ENCODE measurements at regions not wholly inside any gene's neighbourhood (a gene's known extent, or its start where the extent isn't known, plus 50 kb on each side); places are given as distances from the start of the nearest gene placed in this dataset.

- TF ChIP-seq ZFP3 (CRISPR knock-in tag; IDR thresholded peaks at IDR 0.05) (no peak), GLIS3 (CRISPR knock-in tag; IDR thresholded peaks at IDR 0.05) (no peak), ARNTL (CRISPR knock-in tag; IDR thresholded peaks at IDR 0.05; ENCODE audit: borderline replicate concordance, low read depth) (no peak), RARB (CRISPR knock-in tag; IDR thresholded peaks at IDR 0.05) (no peak), ZNF565 (CRISPR knock-in tag; conservative IDR thresholded peaks at IDR 0.05; ENCODE audit: low read depth) (no peak)
- ATAC-seq: peak; percentile 40
Observed at GRCh38 chr18:73777356-73778031, 370.1 kb downstream of the FBXO15 start.

DNA sequence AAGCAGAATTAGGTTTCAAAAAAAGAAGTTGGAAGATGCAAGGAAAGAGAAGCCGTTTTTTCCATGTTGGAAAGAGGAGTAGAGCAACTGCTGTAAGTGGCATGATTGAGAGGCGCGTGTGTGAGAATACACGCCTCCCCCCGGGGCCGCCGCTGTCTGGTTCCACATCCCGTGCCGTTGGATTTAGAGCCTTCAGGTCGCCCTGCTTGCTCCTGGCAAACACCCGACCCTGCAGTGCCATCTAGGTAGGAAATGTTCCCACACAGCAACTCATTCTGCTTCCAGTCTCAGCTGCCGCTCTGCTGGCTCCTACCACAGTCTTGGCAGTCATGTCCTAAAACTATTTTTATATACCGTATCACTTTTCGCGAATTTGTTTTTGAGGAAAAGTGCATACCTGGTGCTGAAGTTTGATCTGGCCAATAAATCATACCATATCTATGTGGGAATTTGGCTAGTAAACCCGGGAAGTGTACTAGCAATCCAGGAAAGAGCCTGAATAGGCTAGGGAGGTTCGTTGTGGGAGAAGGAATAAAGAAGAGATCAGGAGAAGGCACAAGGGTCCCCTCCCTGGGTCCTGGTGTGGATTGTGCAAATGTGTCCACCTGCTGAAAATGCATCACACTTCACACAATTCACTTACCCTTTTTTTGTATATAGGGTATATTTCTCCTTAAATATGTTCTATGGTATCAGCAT, 372.7 kb downstream of the FBXO15 start:
- peak; percentile 95 for ATAC-seq
- TF ChIP-seq BACH2 (CRISPR knock-in tag; IDR thresholded peaks at IDR 0.05; ENCODE audit: borderline replicate concordance) (no peak), ZFP3 (CRISPR knock-in tag; IDR thresholded peaks at IDR 0.05) (no peak), ARNTL (CRISPR knock-in tag; IDR thresholded peaks at IDR 0.05; ENCODE audit: borderline replicate concordance, low read depth) (no peak), PATZ1 (CRISPR knock-in tag; IDR thresholded peaks at IDR 0.05; ENCODE audit: borderline replicate concordance) (no peak), ZC3H10 (CRISPR knock-in tag; IDR thresholded peaks at IDR 0.05) (no peak), ISL1 (CRISPR knock-in tag; IDR thresholded peaks at IDR 0.05) (no peak), OSR1 (CRISPR knock-in tag; IDR thresholded peaks at IDR 0.05) (no peak), TSHZ2 (CRISPR knock-in tag; IDR thresholded peaks at IDR 0.05) (no peak), ZNF8 (CRISPR knock-in tag; IDR thresholded peaks at IDR 0.05) (no peak)

GRCh38 chr18:73768043-73768442, 379.6 kb downstream of the FBXO15 start:
- TF ChIP-seq ZFP30 (CRISPR knock-in tag; IDR thresholded peaks at IDR 0.05) (no peak), ISL1 (CRISPR knock-in tag; IDR thresholded peaks at IDR 0.05) (no peak), ZNF70 (CRISPR knock-in tag; IDR thresholded peaks at IDR 0.05) (no peak), ZNF8 (CRISPR knock-in tag; IDR thresholded peaks at IDR 0.05) (no peak), PATZ1 (CRISPR knock-in tag; IDR thresholded peaks at IDR 0.05; ENCODE audit: borderline replicate concordance) (no peak), BACH2 (CRISPR knock-in tag; IDR thresholded peaks at IDR 0.05; ENCODE audit: borderline replicate concordance) (no peak), TOX (CRISPR knock-in tag; IDR thresholded peaks at IDR 0.05; ENCODE audit: borderline replicate concordance) (no peak), ESRRG (CRISPR knock-in tag; IDR thresholded peaks at IDR 0.05) (no peak)
- TF ChIP-seq, protein P1, sequence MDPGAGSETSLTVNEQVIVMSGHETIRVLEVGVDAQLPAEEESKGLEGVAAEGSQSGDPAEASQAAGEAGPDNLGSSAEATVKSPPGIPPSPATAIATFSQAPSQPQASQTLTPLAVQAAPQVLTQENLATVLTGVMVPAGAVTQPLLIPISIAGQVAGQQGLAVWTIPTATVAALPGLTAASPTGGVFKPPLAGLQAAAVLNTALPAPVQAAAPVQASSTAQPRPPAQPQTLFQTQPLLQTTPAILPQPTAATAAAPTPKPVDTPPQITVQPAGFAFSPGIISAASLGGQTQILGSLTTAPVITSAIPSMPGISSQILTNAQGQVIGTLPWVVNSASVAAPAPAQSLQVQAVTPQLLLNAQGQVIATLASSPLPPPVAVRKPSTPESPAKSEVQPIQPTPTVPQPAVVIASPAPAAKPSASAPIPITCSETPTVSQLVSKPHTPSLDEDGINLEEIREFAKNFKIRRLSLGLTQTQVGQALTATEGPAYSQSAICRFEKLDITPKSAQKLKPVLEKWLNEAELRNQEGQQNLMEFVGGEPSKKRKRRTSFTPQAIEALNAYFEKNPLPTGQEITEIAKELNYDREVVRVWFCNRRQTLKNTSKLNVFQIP (CRISPR knock-in tag; IDR thresholded peaks at IDR 0.05; ENCODE audit: borderline replicate concordance, low read depth): no peak
- no peak for ATAC-seq

DNA sequence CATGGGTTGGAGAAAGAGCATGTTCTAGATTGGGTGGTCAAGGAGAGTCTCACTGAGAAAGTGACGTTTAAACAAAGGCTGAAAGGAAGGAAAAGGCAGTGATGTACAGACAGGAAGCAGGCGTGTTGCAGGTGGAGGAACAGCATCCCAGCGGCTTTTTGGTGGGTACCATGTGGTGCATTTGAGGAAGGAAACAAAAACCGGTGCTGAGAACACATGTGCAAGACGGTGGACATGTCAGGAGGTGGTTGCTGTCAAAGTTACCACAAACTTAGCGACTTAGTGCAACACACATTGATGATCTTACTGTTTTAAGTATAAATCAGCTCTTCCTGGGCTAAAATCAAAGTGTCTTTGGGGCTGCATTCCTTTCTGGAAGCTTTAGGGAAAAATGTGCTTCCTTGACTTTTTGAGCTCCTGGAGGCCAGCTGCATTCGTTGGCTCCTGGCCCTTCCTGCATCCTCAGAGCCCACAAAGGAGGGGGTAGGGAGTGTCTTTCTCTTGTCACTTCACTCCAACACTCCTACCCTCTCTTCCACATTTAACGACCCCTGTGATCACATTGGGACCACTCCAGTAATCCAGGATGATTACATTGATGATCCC, 380.6 kb downstream of the FBXO15 start:
- peak; percentile 19; the same call in 1 of the 3 replicates for ATAC-seq
- TF ChIP-seq PPARA (CRISPR knock-in tag; IDR thresholded peaks at IDR 0.05; ENCODE audit: borderline replicate concordance): no peak
- no peak for TF ChIP-seq CSDC2 (CRISPR knock-in tag; IDR thresholded peaks at IDR 0.05)
- TF ChIP-seq SNAI2 (CRISPR knock-in tag; IDR thresholded peaks at IDR 0.05): no peak
- TF ChIP-seq TOX (CRISPR knock-in tag; IDR thresholded peaks at IDR 0.05; ENCODE audit: borderline replicate concordance): no peak
- TF ChIP-seq ARNTL (CRISPR knock-in tag; IDR thresholded peaks at IDR 0.05; ENCODE audit: borderline replicate concordance, low read depth): no peak
- TF ChIP-seq, protein P2, sequence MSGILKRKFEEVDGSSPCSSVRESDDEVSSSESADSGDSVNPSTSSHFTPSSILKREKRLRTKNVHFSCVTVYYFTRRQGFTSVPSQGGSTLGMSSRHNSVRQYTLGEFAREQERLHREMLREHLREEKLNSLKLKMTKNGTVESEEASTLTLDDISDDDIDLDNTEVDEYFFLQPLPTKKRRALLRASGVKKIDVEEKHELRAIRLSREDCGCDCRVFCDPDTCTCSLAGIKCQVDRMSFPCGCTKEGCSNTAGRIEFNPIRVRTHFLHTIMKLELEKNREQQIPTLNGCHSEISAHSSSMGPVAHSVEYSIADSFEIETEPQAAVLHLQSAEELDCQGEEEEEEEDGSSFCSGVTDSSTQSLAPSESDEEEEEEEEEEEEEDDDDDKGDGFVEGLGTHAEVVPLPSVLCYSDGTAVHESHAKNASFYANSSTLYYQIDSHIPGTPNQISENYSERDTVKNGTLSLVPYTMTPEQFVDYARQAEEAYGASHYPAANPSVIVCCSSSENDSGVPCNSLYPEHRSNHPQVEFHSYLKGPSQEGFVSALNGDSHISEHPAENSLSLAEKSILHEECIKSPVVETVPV (CRISPR knock-in tag; IDR thresholded peaks at IDR 0.05): no peak
- TF ChIP-seq TSHZ2 (CRISPR knock-in tag; IDR thresholded peaks at IDR 0.05): no peak
